ENCODE measurements at regions not wholly inside any gene's neighbourhood (a gene's known extent, or its start where the extent isn't known, plus 50 kb on each side); places are given as distances from the start of the nearest gene placed in this dataset.
"Not testable (repeated sequence)": the region's sequence is repeated elsewhere in the genome, so short reads cannot be mapped to it uniquely, and the experiment has no call there.

DNA sequence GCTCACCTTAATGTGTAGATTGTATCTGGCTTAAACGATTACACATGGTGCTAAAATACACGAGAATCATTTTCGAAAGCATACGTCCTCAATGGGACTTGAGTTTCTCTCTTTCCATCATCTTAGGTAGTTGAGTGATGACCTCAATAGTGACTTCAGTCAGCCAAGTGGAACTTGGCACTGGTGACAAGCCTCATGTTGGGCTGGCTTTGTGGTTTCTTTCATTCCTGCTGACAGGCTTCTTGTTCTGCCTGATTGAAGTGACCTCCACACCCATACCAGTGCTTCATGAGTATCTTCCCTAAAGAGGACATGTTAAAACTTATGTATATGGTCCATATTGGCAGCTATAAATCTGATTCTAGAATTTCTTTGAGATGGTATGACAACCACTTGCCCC is 159.1 kb upstream of the WDR1 start:
- DNase-seq: no peak

DNA sequence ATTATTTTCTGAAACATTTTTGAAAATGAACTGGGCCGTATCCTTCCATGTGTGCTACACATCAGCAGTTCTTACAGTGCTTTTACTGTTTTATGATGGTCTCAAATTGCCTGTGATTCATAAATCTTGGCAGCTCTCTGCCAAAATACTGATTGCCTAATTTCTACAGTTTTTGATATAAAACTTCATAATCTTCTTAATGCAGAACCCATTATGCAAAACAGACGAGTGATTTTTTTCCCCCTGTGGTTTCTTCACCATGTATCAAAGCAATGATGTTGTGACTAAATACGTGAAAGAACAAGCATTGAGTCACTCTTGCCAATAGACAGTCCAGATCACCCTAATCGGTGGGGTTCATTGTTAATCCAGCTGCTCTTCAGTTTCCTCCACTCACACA is 156.4 kb upstream of the WDR1 start:
- DNase-seq: no peak

DNA sequence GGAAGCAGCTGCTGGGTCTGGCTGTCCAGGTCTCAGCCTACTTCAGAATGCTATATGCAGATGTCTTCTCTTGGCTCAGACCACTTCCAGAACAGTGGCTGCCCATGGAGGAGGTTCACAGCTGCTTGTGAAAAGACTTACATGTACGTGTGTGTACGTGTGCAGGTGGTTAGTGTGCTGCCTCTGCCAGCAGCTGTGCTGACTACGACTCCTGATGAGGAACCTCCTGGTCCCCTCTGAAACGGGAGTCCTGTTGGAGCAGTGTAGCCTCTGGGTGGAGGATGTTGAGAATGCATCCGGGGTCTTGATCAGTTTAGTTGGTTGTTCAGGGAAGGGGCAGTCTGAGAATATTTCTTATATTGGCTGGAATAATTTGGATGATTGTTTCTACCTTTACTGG is 155.9 kb upstream of the WDR1 start:
- DNase-seq: no peak

DNA sequence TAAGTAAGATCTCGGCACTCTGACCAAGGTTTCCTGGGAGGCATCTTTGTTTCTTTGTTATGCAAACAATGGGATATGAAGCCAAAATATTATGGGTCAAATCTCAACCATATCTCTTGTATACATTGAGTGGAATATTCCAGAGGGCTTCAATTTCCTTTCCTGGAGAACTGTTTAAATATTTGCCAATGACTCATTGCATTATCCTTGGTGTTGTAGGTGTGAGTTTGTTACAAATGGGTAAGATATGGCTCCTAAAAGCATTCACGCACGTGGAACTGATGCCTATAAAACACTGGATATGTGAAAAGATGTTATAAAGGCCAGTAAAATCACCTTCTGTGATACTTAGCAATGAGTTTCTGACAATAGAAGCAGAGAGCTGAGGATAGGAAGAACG is 150.5 kb upstream of the WDR1 start:
- DNase-seq: no peak

DNA sequence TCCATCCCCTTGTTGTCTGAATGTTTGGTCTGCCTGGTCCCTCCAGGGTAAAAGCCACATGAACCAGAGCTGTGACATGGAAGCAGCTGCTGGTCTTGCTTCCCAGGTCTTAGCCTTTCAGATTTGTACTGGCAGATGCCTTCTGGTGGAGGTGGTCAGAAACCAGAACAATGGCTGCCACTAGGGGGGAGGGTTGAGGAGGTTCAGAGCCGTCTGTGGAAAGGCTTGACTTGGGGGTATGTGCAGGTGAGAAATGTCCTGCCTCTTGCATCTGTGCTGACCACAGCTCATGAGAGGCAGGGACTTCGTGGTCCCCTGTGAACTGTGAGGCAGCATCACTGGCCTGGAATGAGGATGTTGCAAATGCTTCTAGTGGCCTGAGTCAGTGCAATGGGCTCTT is 144.2 kb upstream of the WDR1 start:
- no peak for DNase-seq

DNA sequence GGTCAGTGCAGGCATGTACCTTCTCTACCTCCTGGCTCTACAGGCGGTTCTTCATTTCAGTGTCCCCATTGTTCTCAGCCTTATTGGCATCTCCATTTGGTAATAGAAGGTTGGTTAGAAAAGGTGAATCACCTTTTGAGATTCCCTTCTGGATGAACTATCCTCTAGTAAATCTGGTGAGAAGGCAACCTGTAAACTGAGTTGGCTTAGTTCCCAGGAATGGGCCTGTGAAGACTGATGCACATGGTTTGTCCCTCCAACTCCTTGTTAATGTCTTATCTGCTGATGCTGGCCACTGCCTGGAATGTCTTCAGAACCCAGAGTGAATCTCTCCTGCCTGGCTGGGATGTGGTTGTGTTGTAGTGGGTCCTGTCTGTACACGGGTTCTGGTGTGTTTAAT is 143.4 kb upstream of the WDR1 start:
- DNase-seq: no peak

DNA sequence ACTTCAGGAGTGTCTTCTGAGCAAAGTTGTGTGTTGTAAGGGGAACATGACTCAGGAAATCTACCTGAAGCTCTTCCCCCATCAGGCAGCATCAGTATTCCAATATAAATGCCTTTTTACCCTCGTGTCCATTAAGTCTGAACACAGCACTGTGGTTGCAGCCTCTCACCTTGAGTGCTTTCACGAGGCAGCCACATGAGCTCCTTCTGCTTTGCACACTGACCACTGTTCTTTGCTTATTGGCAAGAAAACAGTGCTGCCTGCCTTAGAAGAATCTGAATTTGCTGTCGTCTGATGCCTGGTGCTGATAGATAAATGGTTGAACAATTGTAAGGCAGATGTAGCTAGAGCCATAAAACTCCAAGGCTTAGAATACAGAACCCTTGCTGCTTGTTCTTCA is 139.6 kb upstream of the WDR1 start:
- DNase-seq: no peak

- no peak for DNase-seq
Observed at GRCh38 chr4:10253765-10254164, 137.2 kb upstream of the WDR1 start.

DNA sequence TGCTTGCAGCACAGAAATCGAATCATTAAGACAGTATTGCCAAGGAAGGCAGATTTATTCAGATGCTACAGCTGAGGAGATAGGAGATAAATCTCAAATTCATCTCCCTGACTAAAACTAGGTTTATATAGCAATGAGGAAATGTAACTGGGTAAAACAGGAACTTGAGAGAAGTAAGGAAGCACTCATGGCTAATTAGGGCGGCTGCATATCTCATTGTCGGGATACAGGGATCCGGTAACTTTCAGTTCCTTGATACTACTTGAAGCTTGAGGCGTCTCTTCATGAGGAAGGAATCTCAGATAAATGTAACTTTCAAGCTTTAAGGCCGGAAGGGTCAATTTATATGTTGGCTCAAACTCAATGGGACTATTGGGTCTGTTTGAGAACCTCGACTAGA is 129.2 kb upstream of the WDR1 start:
- DNase-seq: no peak

DNA sequence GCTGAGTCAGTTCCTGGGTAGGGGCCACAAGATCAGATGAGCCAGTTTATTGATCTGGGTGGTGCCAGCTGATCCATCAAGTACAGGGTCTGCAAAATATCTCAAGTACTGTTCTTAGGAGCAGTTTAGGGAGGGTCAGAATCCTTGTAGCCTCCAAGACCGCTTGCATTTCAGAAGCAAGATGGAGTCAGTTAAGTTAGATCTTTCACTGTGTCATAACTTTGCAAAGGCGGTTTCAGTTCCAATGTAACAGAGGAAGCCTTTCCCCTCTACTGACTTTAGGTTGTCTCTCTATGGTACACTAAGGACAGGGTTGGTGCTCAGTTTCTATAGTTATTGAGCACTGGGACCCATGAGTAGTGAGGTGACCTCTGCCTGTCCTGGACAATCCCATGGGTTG is 127.3 kb upstream of the WDR1 start:
- no peak for DNase-seq

- no peak for DNase-seq
Observed at GRCh38 chr4:10240691-10241090, 124.1 kb upstream of the WDR1 start.

DNA sequence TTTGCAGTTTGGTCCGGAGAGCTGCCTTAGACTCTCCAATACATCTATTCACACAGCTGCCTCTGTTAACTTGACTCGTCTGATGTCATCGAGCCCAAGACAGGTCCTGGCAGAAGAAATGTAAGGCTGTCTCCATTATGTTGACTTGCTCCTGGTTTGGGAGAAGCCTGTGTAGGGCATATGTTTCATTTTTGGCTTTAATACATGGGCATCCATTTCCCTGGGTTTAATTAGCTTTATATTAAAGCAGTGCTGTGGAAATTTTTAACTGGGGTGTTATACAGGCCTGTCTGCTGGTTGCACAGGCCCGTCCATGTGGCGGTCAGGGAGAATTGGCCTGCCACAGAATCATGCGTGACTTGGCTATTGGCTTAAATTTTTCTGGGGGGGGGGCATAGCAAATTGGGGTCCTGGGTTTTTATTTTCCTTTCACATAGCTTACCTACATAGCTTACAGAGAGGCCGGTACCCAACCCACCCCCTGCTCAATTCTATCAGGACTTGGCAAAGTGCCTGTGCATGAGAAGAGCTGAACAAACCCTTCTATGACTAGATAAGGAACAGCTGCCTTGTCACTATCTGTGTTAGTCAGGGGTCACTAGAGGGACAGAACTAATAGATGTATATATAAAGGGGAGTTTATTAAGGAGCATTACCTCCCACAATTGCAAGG is 123.5 kb upstream of the WDR1 start:
- no peak for DNase-seq

DNA sequence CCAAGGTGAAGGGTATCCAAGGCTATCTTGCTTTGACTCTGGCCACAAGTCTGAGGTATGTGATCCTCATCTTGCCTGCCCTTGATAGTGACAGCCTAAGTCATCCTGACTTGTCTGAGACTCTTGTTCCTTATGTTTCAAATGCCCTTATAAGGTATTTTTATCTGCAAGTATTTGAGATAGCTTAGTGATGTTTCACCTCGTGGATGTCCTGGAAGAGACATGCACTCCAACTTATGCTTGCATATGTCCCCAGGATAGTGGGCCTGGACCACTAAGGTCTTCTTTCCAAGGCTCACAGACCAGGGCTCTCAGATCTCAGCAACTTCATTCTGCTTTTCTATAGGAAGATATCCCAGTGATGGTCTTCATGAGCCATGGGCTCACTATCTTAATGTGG is 120.5 kb upstream of the WDR1 start:
- no peak for DNase-seq

- no peak for DNase-seq
Observed at GRCh38 chr4:10232114-10232513, 115.5 kb upstream of the WDR1 start.

- DNase-seq: no peak
Observed at GRCh38 chr4:10226756-10227155, 110.2 kb upstream of the WDR1 start.

DNA sequence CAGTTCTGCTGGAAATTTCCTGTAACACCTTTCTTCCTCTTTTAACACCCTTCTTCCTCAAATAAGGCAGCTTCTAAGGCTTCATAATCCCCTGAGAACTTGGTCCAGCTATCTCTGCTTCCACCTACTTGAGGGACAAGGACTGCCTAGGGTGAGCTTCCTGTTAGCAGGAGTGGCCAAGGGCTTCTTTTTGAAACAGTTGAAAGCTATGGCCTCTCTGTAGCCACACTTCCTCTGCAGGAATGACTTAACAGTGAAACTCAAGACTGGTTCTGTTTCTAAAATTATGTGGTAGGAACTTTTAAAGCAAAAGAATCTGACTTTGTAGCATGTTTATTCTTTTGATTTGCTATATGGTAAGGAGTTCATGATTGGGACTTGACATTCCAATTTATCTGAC is 108.5 kb upstream of the WDR1 start:
- DNase-seq: no peak

DNA sequence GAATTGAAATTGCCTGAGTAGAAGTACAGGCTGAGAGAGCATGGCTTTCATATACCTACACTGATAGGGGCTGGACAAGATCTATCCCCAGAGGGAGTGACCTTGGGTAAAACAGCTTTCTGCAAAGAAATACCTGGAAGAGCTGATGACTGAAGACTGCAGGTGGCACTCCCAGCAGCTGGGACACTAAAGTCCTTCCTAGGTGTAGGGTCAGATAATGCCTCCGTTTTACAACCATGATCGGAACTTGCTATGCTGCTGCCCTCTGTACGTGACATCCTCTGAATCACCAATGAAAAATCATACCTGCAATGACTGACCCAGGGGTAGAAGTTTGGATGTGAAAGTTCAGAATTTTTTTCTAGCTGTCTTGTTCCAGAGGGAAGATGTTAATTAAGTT is 107.2 kb upstream of the WDR1 start:
- DNase-seq: no peak

GRCh38 chr4:10213481-10213880 is 96.9 kb upstream of the WDR1 start:
- DNase-seq: not testable (repeated sequence)

GRCh38 chr4:10212901-10213300 is 96.3 kb upstream of the WDR1 start:
- DNase-seq: no peak

DNA sequence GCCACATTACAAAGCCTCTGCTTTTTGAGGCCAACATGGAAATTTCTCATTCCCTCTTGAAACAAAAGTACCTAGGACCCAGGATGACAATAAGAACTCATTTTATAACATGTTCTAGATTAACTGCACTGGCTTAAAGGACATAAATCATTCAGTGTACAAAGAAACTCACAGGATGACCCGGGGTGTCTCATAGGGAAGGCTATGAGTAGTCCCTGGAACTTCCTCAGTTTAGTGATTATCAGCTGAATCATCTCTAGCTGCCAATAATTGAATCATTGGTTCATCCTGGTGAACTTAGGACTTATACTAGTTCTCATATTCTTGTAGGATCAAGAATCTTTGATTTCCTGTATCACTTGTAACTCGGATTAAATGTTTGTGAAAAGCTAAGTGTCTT is 95.8 kb upstream of the WDR1 start:
- no peak for DNase-seq

- no peak for DNase-seq
Observed at GRCh38 chr4:10207116-10207515, 90.5 kb upstream of the WDR1 start.

- DNase-seq: no peak
Observed at GRCh38 chr4:10205223-10205622, 88.6 kb upstream of the WDR1 start.

- no peak for DNase-seq
Observed at GRCh38 chr4:10204401-10205058, 87.9 kb upstream of the WDR1 start.

DNA sequence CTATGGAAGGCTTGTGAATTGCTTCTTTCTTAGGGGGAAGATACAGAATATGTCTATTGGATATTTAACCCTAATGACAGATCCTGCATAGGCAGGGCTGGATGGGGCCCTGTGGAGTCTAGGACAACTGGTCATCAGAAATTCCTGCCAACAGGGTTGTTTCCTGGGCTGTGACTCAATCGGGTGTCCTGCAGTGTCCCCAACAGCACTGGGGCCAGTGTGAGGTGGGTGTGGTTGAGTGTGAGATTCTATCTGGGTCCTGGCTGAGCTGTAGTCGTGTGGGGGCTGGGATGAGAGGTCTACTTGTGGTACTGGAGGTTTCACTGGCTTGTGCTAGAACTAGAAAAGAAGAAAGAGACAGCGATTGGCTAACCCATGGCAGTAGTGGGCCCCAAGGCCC is 87.3 kb upstream of the WDR1 start:
- DNase-seq: no peak

All from NCI-H2081 (cell line).